ENCODE measurements at regions not wholly inside any gene's neighbourhood (a gene's known extent, or its start where the extent isn't known, plus 50 kb on each side); places are given as distances from the start of the nearest gene placed in this dataset.
"Not testable (repeated sequence)": the region's sequence is repeated elsewhere in the genome, so short reads cannot be mapped to it uniquely, and the experiment has no call there.

DNA sequence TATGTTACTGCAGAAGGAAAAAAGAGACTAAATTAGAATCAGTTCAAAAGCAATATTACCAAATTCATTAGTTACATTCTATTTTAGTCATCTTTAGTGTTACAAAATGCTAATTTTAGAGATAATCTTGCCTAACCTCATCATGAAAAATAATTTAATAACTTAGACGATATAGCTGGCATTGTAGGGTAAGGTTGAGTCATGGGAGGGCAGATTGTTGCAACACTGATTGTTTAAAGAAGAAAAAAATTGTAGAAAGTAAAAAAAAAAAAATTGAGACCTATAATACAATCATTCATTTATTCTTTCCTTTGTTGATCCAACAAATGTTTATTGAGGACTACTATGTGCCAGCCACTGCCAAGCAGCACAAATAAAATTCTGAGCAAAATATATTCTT, 330.9 kb downstream of the GBA3 start:
- no peak for DNase-seq (ENCODE audit: low read depth in 2 of 2)

DNA sequence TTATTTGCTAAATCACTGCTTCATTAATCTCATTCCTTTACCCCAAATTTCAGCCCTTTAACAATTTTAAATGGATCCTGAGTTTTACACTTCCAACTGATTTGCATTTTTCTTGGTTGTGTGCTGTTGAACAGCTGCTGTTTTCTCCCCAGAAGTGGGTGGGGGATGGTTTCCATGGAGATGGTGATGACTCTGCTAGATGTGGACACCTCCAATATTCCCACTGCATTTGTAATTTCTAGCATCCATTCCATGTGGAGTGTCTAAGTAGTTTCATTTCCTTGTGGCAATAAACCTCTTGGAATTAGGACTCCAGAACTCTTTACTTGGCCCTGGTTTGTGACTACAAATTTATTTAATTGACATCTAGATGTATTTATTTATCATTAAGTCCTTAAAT, 330.4 kb downstream of the GBA3 start:
- DNase-seq (ENCODE audit: low read depth in 2 of 2), result no peak

DNA sequence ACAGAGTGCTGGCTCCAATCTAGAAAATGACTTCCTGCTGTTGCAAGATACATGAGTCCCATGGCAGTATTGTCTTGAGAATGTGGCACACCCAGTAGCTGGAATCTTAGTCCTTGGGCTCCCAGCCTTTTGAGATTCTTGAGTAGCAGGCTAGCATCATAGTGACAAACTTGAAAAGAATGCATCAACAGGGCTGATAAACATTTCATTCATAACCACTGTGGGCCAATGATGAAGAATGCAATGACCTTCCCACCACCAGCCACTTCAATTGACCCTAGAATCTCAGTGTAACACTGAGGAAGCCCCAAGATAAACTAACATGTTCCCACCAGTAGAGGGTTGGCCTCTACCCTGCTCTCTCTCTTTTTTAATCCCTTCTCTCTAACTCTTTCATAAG, 329.3 kb downstream of the GBA3 start:
- DNase-seq (ENCODE audit: low read depth in 2 of 2), result no peak

DNA sequence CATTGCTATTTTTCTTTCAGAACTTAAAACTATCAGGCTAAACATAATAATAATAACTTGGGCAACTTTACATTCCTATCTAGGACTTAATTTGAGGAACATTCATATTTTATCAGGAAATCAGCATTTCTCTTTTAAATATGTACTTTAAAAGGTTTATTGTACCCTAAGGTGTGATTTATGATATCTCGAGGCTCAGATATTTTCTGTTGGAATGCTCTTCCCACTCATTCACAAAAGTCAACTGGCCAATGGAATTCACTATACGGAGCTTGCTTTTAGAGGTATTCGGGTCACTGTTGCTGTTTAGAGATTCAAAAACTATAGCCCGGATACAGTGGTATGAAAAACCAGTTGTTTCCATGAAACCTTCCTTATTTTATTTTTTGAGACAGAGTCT, 328.3 kb downstream of the GBA3 start:
- DNase-seq (ENCODE audit: low read depth in 2 of 2), result no peak

DNA sequence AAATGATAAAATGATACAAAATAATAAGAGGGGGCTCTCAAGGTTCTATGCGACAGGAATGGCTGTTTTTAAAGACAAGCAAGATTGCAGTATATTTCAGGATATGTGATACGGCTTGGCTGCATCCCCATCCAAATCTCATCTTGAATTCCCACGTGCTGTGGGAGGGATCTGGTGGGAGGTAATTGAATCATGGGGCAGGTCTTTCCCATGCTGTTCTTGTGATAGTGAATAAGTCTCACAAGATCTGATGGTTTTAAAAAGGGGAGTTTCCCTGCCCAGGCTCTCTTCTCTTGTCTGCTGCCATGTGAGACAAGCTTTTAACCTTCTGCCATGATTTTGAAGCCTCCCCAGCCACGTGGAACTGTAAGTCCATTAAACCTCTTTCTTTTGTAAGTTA, 327.7 kb downstream of the GBA3 start:
- not testable (repeated sequence) for DNase-seq (ENCODE audit: low read depth in 2 of 2)

DNA sequence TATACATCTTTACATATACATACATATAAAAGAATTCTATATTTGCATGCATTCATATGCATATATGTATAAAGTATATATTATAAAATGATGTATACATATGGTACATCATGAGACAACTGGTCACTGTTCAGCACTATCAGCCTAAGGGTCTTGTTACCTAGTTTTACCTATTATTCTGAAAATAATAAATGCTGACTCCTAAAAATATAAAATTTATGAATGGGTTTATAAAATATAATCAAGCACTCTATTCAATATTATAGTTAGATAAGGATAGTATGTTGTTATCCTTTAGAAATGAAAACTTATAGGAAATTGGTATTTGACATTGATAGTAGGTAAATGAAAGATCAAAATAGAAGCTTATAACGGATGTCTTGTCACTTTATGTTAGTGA, 324.2 kb downstream of the GBA3 start:
- DNase-seq (ENCODE audit: low read depth in 2 of 2), result no peak

DNA sequence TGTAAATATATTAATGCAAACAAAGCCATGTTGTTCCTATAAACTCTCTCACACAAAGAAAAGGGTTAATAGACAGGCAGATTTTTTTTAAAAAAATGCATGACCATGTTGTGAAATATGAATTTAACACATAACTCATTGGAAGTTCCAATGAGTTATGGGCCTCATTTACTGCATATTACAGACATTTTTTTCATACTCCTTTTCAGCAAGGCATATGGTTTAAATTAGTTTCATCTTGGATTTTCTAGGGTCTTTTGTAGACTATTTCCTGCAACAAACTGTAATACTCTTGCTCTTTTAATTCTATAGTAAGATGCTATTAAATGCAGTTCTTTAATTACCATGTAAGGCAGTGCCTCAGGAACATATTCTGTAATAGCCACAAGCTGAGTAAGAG, 323.1 kb downstream of the GBA3 start:
- DNase-seq (ENCODE audit: low read depth in 2 of 2), result no peak

DNA sequence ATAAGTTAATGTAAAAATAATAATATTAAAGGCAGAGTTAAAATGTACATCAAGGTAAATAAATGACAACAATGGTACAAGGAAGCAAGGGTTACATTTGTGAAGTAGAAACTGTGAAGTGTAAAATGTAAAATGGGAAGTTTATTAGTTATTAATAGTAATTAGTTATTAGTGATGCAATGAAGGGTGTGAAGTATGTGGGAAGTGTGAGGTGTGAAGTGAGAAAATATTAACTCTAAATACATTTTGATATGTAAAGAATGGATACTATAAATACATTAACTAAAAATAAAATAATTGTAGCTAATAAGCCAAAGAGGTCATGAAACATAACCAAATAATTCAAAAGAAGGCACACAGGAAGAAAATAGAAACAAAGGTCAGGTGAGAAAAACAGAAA, 316.4 kb downstream of the GBA3 start:
- DNase-seq (ENCODE audit: low read depth in 2 of 2), result no peak

DNA sequence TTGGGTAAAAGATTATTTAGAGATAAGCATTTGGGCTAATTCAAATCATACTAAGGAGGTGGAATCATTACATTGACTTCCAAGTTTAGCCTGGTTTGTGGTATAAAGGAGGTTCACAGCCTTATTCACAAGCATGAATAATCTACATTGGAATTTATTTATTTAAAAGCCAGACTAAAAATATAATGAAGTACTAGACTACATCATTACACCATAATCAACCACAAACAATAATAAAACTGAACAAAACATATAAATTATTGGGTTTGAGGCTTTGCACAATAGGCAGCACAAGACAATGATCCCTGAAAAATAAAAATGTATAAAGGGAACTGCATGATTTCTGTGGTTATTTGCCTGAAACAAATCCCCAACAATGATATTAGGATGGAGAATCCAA, 314.0 kb downstream of the GBA3 start:
- no peak for DNase-seq (ENCODE audit: low read depth in 2 of 2)

DNA sequence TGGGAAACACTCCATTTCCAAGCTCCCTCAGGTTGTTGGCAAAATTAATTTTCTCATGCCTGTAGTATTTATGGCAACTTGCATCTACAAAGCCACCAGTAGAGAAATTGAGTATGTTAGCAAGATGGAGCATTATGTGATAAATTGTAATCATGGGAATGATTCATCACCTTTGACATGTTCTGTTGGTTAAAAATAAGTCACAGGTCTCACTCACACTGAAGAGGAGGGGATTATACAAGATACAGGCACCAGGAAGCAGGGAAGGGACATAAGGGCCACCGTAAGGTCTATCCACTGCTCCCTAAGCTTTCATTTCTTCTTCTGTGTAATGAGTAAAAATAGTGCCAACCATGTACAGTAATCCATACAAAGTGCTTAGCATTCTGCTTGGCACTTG, 313.0 kb downstream of the GBA3 start:
- DNase-seq (ENCODE audit: low read depth in 2 of 2), result no peak

DNA sequence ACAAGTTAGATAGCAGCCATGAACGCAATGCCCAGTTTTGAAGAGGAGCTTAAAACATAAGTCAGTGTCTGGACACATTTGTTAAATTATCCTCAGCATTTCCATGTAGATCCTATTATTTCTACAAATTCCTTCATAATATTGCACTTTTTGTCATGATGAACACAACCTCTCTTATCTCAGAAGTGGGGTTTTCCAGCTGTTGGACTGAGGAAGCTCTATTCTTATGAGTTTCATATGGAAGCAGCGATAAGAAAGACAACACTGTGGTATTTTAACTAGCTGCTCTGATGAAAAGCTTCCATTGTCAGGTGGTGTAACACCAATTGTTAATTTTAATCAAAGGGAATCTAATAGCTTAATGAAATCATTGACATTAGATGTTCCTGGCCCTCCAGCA, 308.7 kb downstream of the GBA3 start:
- no peak for DNase-seq (ENCODE audit: low read depth in 2 of 2)

DNA sequence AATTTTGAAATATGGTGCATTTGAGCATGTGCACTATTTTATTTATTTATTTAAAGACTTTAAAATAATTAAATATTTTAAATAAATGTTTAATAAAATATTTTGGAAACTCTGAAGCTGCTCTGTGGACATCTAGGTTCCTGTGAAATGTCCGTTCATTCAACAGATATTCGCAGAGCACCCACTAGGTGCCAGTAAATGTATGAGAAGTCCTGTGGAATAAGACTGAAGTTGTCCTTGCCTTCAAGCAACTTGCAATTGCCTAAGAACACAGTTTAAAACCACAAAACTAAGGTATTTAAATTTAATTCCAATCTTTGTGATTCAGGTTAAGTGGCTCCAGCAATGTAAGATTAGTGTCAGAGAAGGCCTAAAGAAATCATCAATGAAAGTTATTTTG, 306.7 kb downstream of the GBA3 start:
- DNase-seq (ENCODE audit: low read depth in 2 of 2), result no peak

DNA sequence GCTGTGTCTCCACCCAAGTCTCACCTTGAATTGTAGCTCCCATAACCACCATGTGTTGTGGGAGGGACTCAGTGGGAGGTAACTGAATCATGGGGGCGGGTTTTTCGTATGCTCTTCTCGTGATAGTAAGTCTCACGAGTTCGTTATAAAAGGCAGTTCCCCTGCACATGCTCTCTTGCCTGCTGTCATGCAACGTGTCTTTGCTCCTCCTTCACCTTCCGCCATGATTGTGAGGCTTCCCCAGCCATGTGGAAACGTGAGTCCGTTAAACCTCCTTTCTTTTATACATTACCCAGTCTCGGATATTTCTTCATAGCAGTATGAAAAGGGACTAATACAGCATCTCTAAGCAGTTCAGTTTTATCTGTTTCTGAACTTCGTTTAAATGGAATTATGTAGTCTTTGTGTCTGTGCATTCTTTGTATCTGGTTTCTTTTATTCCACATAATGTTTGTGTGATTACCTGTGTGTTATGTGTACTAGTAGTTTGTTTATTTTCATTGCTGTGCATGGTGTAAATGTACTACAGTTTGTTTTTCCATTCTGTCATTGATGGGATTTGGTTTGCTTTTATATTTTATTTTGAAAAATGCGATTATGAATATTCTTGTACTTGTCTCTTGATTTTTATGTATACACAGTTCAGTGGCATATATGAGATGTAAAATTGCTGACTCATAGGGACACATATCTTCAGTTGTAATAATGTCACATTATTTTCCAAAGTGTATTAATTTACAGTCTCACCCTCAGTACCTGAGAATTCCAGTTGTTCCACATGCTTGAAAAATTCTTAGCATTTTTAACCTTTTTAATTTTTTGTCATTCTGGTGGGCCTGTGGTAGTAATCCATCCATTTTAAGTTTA, 304.9 kb downstream of the GBA3 start:
- DNase-seq (ENCODE audit: low read depth in 2 of 2), result no peak

DNA sequence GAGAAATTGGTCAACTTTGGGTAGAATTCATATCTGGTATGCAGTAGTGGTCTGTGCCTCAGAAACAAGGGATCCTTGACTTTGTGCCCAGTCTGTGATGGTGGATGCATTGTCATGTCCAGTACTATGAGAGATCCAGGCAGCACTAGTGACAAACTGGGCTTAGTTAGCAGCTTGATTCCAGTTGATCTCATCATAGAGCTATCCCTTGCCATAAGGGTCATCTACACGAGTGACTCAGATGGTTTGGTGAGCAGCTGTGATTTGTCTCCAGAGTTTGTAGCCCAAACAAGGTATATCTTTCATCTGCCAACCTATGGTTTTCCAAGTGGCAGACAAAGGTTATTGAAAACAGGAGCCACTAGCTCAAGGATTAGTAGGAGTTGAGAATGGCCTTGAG, 298.8 kb downstream of the GBA3 start:
- no peak for DNase-seq (ENCODE audit: low read depth in 2 of 2)

DNA sequence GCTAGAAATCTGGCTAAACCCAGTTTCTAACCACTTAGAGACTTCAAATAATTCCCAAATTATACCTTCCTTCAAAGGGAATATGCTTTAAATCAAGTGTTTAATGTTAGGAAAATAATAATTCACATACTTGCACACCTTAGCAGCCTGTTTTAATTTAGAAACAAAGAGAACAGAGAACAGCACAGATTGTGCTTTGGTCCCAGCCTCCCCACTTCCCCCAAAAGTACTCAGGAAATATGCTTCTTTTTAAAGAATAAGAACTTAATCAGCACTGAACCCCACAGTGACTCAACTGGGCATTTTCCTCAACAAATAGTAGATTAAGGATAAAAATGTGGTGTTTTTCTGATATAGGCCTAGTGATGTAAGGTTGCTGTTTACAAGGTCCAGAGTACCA, 295.8 kb downstream of the GBA3 start:
- DNase-seq (ENCODE audit: low read depth in 2 of 2), result no peak

DNA sequence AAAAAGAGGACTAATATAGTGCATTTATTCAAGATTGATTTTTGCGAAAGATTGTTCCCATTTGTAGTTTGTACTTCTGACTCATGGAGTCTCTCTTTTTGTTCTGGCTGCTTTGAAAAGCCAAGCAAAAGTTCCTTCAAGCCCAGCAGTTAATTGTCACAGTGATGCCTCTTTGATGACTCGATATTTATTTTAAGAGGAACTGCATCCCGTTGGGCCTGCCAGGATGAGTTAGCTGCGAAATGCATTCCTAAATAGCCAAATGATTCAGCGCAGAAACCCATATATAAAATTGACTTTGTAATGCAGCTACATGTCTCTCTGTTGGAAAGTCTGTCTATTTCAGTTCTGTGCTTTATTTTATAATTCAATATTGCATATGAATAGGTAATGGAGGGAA, 295.1 kb downstream of the GBA3 start:
- DNase-seq (ENCODE audit: low read depth in 2 of 2), result no peak

DNA sequence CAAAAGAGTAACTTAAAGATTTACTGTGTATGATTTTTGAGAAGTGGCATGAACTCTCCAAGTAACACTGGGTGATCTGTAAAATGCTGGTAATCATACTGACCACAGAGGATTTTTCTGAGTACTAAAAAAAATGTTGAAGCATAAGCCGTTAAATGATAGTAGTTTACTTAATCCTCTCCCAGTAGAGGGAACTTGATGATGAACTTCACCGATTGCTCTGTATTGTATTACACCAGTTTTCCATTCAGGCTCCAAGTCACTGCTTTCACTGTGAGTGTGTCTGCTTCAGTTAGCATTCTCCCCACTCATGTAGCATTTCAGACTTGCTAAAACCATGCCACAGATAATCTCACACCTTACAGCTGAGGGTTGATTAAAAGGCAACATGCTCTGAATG, 294.1 kb downstream of the GBA3 start:
- DNase-seq (ENCODE audit: low read depth in 2 of 2), result no peak

DNA sequence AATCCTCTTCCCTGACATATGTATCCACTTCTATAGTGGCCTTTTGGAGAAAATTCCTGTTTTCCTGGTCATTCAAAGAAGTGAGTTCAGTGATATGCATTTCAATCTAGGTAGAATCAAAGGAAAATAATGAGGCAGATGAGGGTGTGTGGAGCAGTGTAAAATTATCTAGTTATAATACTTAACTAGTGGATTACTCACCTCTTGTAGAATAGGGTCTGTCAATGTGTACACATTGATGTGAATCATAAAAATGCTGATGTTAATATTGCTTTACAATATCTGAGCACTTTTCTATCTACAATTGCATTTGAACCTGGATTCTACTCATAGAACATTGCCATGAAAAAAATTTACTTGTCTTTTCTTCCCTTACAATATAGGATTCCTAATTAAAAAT, 293.5 kb downstream of the GBA3 start:
- DNase-seq (ENCODE audit: low read depth in 2 of 2), result no peak

DNA sequence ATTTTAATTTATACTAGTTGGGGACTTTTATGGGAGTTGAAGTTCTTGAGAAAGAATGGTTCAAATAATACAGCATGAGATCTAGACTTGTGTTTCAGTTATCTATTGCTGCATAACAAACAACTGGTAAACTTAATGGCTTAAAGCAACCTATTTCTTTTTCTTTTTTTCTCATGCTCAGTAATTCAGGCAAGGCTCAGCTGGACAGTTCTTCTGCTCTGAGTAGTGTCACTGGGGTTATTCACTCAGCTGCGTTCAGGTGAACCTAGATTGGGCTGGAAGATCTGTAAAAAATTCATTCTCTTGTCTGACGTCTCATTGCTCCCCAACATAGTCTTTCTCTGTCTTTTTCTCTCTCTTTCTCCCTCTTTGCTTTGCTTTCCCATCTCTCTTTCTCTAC, 291.7 kb downstream of the GBA3 start:
- no peak for DNase-seq (ENCODE audit: low read depth in 2 of 2)

DNA sequence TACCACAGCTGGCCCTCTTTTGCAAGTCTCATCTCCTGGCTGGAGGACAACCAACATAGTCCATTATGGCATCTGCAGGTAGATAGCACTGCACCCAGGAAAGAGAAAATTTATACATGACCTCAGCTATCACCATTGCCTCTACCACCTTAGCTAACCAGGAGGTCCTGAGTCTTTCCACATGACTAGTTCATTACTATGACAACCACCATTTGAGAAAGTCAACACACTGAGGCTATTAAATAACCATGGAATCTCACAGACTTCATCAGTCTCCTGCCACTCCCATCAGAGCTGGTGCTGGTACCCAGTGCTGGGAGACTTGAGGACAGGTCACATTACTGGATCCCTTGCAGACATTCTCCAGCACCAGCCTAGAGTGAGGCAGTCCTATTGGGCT, 285.9 kb downstream of the GBA3 start:
- DNase-seq (ENCODE audit: low read depth in 2 of 2), result no peak

DNA sequence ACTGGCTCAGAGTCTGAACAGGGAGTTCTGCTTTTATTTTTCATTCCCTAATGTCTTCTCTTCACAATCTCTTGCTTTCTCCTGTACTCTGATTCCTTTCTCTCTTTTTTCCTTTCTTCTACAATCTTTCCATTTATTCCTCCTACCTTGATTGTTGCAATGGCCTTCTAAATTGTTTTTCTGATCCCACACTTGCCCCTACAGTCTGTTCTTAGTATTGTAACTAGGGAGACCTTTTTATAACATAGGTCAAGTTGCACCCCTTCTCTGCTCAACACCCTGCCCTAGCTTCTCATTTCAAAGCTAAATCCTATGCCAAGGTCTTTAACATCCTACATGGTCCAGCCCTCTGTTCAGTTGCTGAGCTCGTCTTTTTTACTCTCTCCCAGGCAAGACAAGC, 277.9 kb downstream of the GBA3 start:
- DNase-seq (ENCODE audit: low read depth in 2 of 2), result no peak

DNA sequence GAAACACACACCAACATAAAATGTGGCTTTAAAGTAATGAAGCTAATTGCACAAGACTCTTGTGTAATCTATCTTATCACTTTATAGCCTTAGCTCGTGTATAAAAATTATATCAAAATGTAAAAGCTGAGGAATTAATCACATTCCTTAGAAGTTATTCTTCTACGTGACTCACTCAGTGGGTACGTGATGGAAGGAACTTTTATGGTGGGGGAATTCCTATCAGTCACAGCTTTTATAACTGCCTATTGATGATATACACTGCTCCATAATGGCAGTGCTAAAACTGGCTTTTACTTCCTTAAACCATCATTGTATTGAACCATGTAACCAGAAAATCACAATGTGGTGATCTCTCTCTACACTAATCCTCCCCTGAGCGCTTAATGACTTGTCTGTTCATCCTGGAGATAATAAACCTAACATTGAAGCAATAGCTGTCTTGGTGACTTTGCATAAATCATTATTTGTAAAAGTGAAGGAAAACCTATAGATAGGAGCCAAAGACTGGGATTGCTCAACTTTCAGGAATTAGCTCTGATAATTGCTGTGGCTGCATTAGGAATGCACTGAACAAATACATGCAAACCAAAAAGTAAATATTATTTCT, 276.7 kb downstream of the GBA3 start:
- no peak for DNase-seq (ENCODE audit: low read depth in 2 of 2)

DNA sequence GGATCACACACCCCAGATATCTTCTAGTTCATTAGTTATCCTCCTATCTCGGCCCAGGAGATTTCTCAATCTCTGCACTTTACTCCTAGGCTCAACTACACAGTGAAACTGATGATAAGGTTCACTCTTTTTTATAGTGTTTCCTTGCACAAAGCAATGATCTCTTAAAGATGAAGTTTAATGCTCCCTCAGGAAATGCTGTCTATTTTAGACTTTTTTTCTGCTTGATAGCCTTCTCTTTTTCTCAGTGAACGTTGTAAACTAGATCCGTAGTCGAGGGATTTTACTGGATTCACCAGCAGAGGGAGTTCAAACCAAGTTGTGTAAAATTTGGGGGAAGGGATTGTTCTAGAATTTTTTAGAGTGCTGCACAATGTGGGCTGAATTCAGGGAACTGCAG, 269.6 kb downstream of the GBA3 start:
- DNase-seq (ENCODE audit: low read depth in 2 of 2), result no peak

DNA sequence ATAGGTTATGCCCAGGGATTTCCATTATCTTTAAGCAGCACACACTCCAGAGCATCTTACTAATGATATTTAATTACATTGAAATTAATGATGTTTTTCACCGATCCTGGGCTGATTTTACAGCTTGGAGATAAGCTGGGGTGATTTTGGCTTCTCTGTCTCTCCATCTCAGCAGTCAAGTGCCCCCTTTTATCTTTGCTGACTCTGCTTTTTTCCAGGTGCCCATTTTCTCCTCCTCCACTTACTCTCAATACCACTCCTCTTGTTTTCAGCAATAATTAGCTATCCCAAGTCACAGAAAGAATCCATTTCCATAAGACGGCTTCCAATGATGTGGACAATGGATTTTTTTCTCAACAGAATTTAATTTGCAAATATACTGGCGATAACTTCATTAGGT, 266.7 kb downstream of the GBA3 start:
- DNase-seq (ENCODE audit: low read depth in 2 of 2), result no peak
